ENCODE measurements at regions not wholly inside any gene's neighbourhood (a gene's known extent, or its start where the extent isn't known, plus 50 kb on each side); places are given as distances from the start of the nearest gene placed in this dataset.

DNA sequence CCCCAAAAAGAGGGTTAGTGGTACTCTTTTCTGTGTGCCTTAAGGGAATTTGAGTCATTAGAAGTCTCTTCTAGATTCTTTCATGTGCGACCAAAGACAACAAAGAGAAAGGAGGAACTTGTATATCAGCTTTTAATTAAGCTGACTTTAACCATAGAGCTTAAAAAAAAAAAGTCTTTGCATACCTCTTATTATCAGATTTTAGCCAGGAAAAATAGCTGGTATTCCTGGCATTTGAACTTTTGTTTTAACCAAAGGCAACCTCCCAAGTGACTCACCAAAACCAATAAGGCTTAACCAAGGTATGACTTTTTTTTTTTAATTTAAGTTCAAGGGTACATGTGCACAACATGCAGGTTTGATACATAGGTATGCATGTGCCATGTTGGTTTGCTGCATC is 375.0 kb downstream of the CDC5L start:
- TF ChIP-seq CTCF (IDR thresholded peaks at IDR 0.05), result no peak
- H3K9me3 Mint-ChIP-seq (ENCODE audit: low read depth), result peaks cover 30% of the 10 kb centered on the region
- no peak for DNase-seq (ENCODE audit: low spot score)
- H3K4me3 Mint-ChIP-seq (ENCODE audit: unreplicated experiment), result no peak overlapping the region
- peaks cover 9% of the 10 kb centered on the region for H3K36me3 Mint-ChIP-seq (ENCODE audit: low read depth)
- peaks cover 4% of the 10 kb centered on the region for H3K27me3 Mint-ChIP-seq (ENCODE audit: low read depth)
- H3K27ac Mint-ChIP-seq (ENCODE audit: unreplicated experiment), result no peak overlapping the region
- no peaks in the 10 kb centered on the region for H3K4me1 Mint-ChIP-seq (ENCODE audit: low read depth)

- H3K4me1 Mint-ChIP-seq (ENCODE audit: low read depth), result no peaks in the 10 kb centered on the region
- peaks cover 4% of the 10 kb centered on the region for H3K36me3 Mint-ChIP-seq (ENCODE audit: low read depth)
- no peak for TF ChIP-seq CTCF (IDR thresholded peaks at IDR 0.05)
- H3K4me3 Mint-ChIP-seq (ENCODE audit: unreplicated experiment), result no peak overlapping the region
- H3K9me3 Mint-ChIP-seq (ENCODE audit: low read depth), result no peaks in the 10 kb centered on the region
- DNase-seq (ENCODE audit: low spot score), result no peak
- no peak overlapping the region for H3K27ac Mint-ChIP-seq (ENCODE audit: unreplicated experiment)
- H3K27me3 Mint-ChIP-seq (ENCODE audit: low read depth), result peaks cover 4% of the 10 kb centered on the region
Observed at GRCh38 chr6:44771647-44772415, 384.3 kb downstream of the CDC5L start.

- H3K27me3 Mint-ChIP-seq (ENCODE audit: low read depth), result no peaks in the 10 kb centered on the region
- no peaks in the 10 kb centered on the region for H3K9me3 Mint-ChIP-seq (ENCODE audit: low read depth)
- no peak for DNase-seq (ENCODE audit: low spot score)
- H3K36me3 Mint-ChIP-seq (ENCODE audit: low read depth), result peaks cover 4% of the 10 kb centered on the region
- no peak overlapping the region for H3K27ac Mint-ChIP-seq (ENCODE audit: unreplicated experiment)
- no peak overlapping the region for H3K4me3 Mint-ChIP-seq (ENCODE audit: unreplicated experiment)
- no peak for TF ChIP-seq CTCF (IDR thresholded peaks at IDR 0.05)
- no peaks in the 10 kb centered on the region for H3K4me1 Mint-ChIP-seq (ENCODE audit: low read depth)
Observed at GRCh38 chr6:44772838-44773237, 385.3 kb downstream of the CDC5L start.

DNA sequence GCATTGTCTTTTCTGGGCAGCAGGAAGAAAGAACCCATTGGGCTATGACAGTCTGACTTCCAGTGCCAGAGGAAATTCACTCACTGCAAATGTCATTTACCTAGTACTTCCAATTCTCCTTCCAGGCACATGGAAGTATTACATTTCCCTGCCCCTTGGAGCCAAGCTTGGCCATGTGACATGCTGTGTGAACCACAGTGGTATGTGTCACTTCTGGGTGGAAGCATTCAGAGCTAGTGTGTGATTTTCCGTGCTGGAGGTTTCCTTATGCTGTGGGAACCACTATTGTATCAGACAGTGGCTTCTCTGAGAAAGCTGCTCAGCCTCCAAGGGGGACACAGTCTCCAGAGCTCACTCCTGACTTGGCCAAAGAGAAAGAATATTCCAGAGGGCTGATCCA is 387.6 kb downstream of the CDC5L start:
- Mint-ChIP-seq H3K27me3 (ENCODE audit: low read depth) (no peaks in the 10 kb centered on the region), H3K9me3 (ENCODE audit: low read depth) (no peaks in the 10 kb centered on the region), H3K4me3 (ENCODE audit: unreplicated experiment) (no peak overlapping the region), H3K4me1 (ENCODE audit: low read depth) (no peaks in the 10 kb centered on the region), H3K36me3 (ENCODE audit: low read depth) (peaks cover 4% of the 10 kb centered on the region), H3K27ac (ENCODE audit: unreplicated experiment) (no peak overlapping the region)
- no peak for TF ChIP-seq CTCF (IDR thresholded peaks at IDR 0.05)
- no peak for DNase-seq (ENCODE audit: low spot score)

GRCh38 chr6:44776344-44776743 is 388.8 kb downstream of the CDC5L start:
- H3K9me3 Mint-ChIP-seq (ENCODE audit: low read depth), result no peaks in the 10 kb centered on the region
- H3K4me1 Mint-ChIP-seq (ENCODE audit: low read depth), result no peaks in the 10 kb centered on the region
- no peak overlapping the region for H3K4me3 Mint-ChIP-seq (ENCODE audit: unreplicated experiment)
- H3K27me3 Mint-ChIP-seq (ENCODE audit: low read depth), result no peaks in the 10 kb centered on the region
- no peak overlapping the region for H3K27ac Mint-ChIP-seq (ENCODE audit: unreplicated experiment)
- peaks cover 4% of the 10 kb centered on the region for H3K36me3 Mint-ChIP-seq (ENCODE audit: low read depth)
- no peak for DNase-seq (ENCODE audit: low spot score)
- no peak for TF ChIP-seq CTCF (IDR thresholded peaks at IDR 0.05)

Measured in chondrocyte (in vitro differentiated cells).